GM12865 (cell line): ENCODE measurements at regions not wholly inside any gene's neighbourhood (a gene's known extent, or its start where the extent isn't known, plus 50 kb on each side); places are given as distances from the start of the nearest gene placed in this dataset.

Experiments
- DNase-seq: peaks from one replicate; pipeline ENCODE4 v3.0.0; 2010; ENCODE audit warnings: low read depth
- H3K4me3 ChIP-seq: 2 replicates; pipeline ENCODE4 v1.5.1; 2011; ENCODE audit warnings: mild to moderate bottlenecking, low read depth, low read length, control low read depth
- CTCF ChIP-seq: IDR thresholded peaks from 2 replicates; pipeline ENCODE4 v1.5.1; 2011; ENCODE audit warnings: low read length, control low read depth, low read depth, inconsistent platforms; ENCODE audit not compliant: insufficient read depth; ENCODE audit errors: missing control alignments

GRCh38 chr15:35307676-35308075, 222.6 kb upstream of the NANOGP8 start:
- TF ChIP-seq CTCF = no peak
- no peak overlapping the region for H3K4me3 ChIP-seq
- DNase-seq = no peak

GRCh38 chr15:35307026-35307425, 221.9 kb upstream of the NANOGP8 start:
- DNase-seq = no peak
- H3K4me3 ChIP-seq = no peak overlapping the region
- no peak for TF ChIP-seq CTCF

- DNase-seq = peak; percentile 12
- no peak overlapping the region for H3K4me3 ChIP-seq
- TF ChIP-seq CTCF = no peak
Observed at GRCh38 chr15:35306361-35306981, 221.4 kb upstream of the NANOGP8 start.

- H3K4me3 ChIP-seq = no peak overlapping the region
- DNase-seq = peak; percentile 36
- TF ChIP-seq CTCF = no peak
Observed at GRCh38 chr15:35305946-35306345, 220.9 kb upstream of the NANOGP8 start.

GRCh38 chr15:35305031-35305550, 220.0 kb upstream of the NANOGP8 start:
- no peak overlapping the region for H3K4me3 ChIP-seq
- no peak for TF ChIP-seq CTCF
- DNase-seq = no peak

GRCh38 chr15:35304389-35304788, 219.3 kb upstream of the NANOGP8 start:
- no peak for TF ChIP-seq CTCF
- DNase-seq = no peak
- no peak overlapping the region for H3K4me3 ChIP-seq

- no peak overlapping the region for H3K4me3 ChIP-seq
- DNase-seq = no peak
- TF ChIP-seq CTCF = no peak
Observed at GRCh38 chr15:35302334-35302733, 217.2 kb upstream of the NANOGP8 start.
